Keratinocyte (primary cell): ENCODE measurements at regions not wholly inside any gene's neighbourhood (a gene's known extent, or its start where the extent isn't known, plus 50 kb on each side); places are given as distances from the start of the nearest gene placed in this dataset.

Source experiments
- DNase-seq: peaks from one replicate; pipeline ENCODE4 v3.0.0-alpha.2; 2011; ENCODE audit warnings: low read depth, missing footprints, low spot score
- FAIRE-seq: peaks from 2 replicates; lab custom pipeline; 2011; peaks lifted over from hg19 to GRCh38; lab: Jason Lieb, UNC
- H2AFZ ChIP-seq: 2 replicates; pipeline ENCODE4 v1.6.0; 2012; ENCODE audit warnings: low read length, control low read depth, inconsistent platforms; ENCODE audit not compliant: control insufficient read depth
- H3K27ac ChIP-seq: 2 replicates; pipeline ENCODE4 v1.5.1; 2011; ENCODE audit warnings: low read length; ENCODE audit not compliant: control insufficient read depth, insufficient read depth
- H3K27me3 ChIP-seq: 3 replicates; pipeline ENCODE4 v1.6.0; 2011; ENCODE audit warnings: low read length; ENCODE audit not compliant: control insufficient read depth, insufficient read depth; ENCODE audit errors: extremely low read depth
- H3K36me3 ChIP-seq, 2 experiments: 2 replicates in 1 of 2; 3 replicates in 1 of 2; pipeline ENCODE4 v1.5.1; 2011; ENCODE audit warnings: low read length in 2 of 2, mild to moderate bottlenecking in 1 of 2; ENCODE audit not compliant: control insufficient read depth in 2 of 2, insufficient read depth in 2 of 2; ENCODE audit errors: extremely low read depth in 1 of 2
- H3K4me1 ChIP-seq: 3 replicates; pipeline ENCODE4 v1.5.1; 2011; ENCODE audit warnings: low read length; ENCODE audit not compliant: control insufficient read depth, insufficient read depth; ENCODE audit errors: extremely low read depth
- H3K4me2 ChIP-seq: 3 replicates; pipeline ENCODE4 v1.6.0; 2011; ENCODE audit warnings: low read depth, low read length; ENCODE audit not compliant: control insufficient read depth, insufficient read depth; ENCODE audit errors: extremely low read depth
- H3K4me3 ChIP-seq, 3 experiments: fragments of 200-600 bp in 1 of 3; sonication (generic) in 1 of 3; 2 replicates in 2 of 3; 3 replicates in 1 of 3; pipeline ENCODE4 v1.5.1; 2011 to 2016; ENCODE audit warnings: low read length in 3 of 3, mild to moderate bottlenecking in 3 of 3, control low read depth in 2 of 3, inconsistent platforms in 1 of 3, low read depth in 1 of 3, mixed read lengths in 1 of 3, mixed run types in 1 of 3, moderate library complexity in 1 of 3; ENCODE audit not compliant: control insufficient read depth in 2 of 3, insufficient read depth in 2 of 3; ENCODE audit errors: extremely low read depth in 1 of 3
- H3K79me2 ChIP-seq: 2 replicates; pipeline ENCODE4 v1.6.0; 2012; ENCODE audit warnings: low read length; ENCODE audit not compliant: control insufficient read depth, insufficient read depth
- H3K9ac ChIP-seq: 3 replicates; pipeline ENCODE4 v1.6.0; 2011; ENCODE audit warnings: low read length; ENCODE audit not compliant: control insufficient read depth, insufficient read depth; ENCODE audit errors: extremely low read depth
- H3K9me1 ChIP-seq: 3 replicates; pipeline ENCODE4 v1.6.0; 2011; ENCODE audit warnings: low read length; ENCODE audit not compliant: control insufficient read depth, insufficient read depth; ENCODE audit errors: extremely low read depth
- H3K9me3 ChIP-seq: 2 replicates; pipeline ENCODE4 v1.5.1; 2012; ENCODE audit warnings: low read depth, low read length; ENCODE audit not compliant: control insufficient read depth
- H4K20me1 ChIP-seq: 3 replicates; pipeline ENCODE4 v1.6.0; 2011; ENCODE audit warnings: low read length; ENCODE audit not compliant: control insufficient read depth, insufficient read depth; ENCODE audit errors: extremely low read depth
- CTCF ChIP-seq, 3 experiments: IDR thresholded peaks in 1 of 3; conservative IDR thresholded peaks in 1 of 3; optimal IDR thresholded peaks in 1 of 3; 2 replicates in 2 of 3; 3 replicates in 1 of 3; pipeline versions ENCODE3 to v1.5.1; 2011; ENCODE audit warnings: low read length in 3 of 3, mild to moderate bottlenecking in 3 of 3, moderate library complexity in 2 of 3, control low read depth in 1 of 3, inconsistent platforms in 1 of 3; ENCODE audit not compliant: insufficient read depth in 2 of 3; ENCODE audit errors: extremely low read depth in 1 of 3
- EZH2 ChIP-seq: IDR thresholded peaks from one replicate; pipeline ENCODE4 v1.6.1; 2012; ENCODE audit warnings: inconsistent platforms, mild to moderate bottlenecking, low read length, moderate library complexity
- dilution Hi-C: fragments of 300-500 bp; cut with MboI; formaldehyde crosslinking; loops from one replicate; pipeline ENCODE4 v1.7.0; 2020; ENCODE audit warnings: low sequenced_read_pairs; ENCODE audit not compliant: extremely low pct_ligation_motif_present

GRCh38 chr14:83607682-83608081, 1922.3 kb upstream of the FLRT2 start:
- no peak overlapping the region for H3K27ac ChIP-seq
- no peaks in the 10 kb centered on the region for H3K36me3 ChIP-seq
- H3K79me2 ChIP-seq = no peaks in the 10 kb centered on the region
- H3K9ac ChIP-seq = no peak overlapping the region
- H3K4me2 ChIP-seq = no peak overlapping the region
- TF ChIP-seq CTCF (optimal IDR thresholded peaks at IDR 0.05 in 1 of 3, IDR thresholded peaks at IDR 0.05 in 1 of 3, conservative IDR thresholded peaks at IDR 0.05 in 1 of 3; ENCODE audit: extremely low read depth in 1 of 3, insufficient read depth in 2 of 3, low read length in 3 of 3) (no peak), EZH2 (no peak)
- no peaks in the 10 kb centered on the region for H3K9me3 ChIP-seq
- DNase-seq (no peak), FAIRE-seq (no peak)
- dilution Hi-C loops = no loop called here
- no peak overlapping the region for H2AFZ ChIP-seq
- H3K4me1 ChIP-seq = no peaks in the 10 kb centered on the region
- H3K9me1 ChIP-seq = no peaks in the 10 kb centered on the region
- H4K20me1 ChIP-seq = no peaks in the 10 kb centered on the region
- no peak overlapping the region for H3K4me3 ChIP-seq
- no peaks in the 10 kb centered on the region for H3K27me3 ChIP-seq

- H3K4me3 ChIP-seq = no peak overlapping the region
Measured at GRCh38 chr14:83611491-83611890, 1918.5 kb upstream of the FLRT2 start.

More at GRCh38 chr14:83611491-83611890, 1918.5 kb upstream of the FLRT2 start:
- H3K79me2 ChIP-seq = no peaks in the 10 kb centered on the region
- FAIRE-seq (no peak), DNase-seq (no peak)
- no peaks in the 10 kb centered on the region for H3K36me3 ChIP-seq
- H3K27ac ChIP-seq = no peak overlapping the region
- TF ChIP-seq EZH2 (no peak), CTCF (optimal IDR thresholded peaks at IDR 0.05 in 1 of 3, IDR thresholded peaks at IDR 0.05 in 1 of 3, conservative IDR thresholded peaks at IDR 0.05 in 1 of 3; ENCODE audit: extremely low read depth in 1 of 3, insufficient read depth in 2 of 3, low read length in 3 of 3) (no peak)
- H3K9ac ChIP-seq = no peak overlapping the region
- no peaks in the 10 kb centered on the region for H3K9me3 ChIP-seq
- no peak overlapping the region for H3K4me2 ChIP-seq
- no peaks in the 10 kb centered on the region for H4K20me1 ChIP-seq
- dilution Hi-C loops = no loop called here
- no peak overlapping the region for H2AFZ ChIP-seq
- no peaks in the 10 kb centered on the region for H3K9me1 ChIP-seq
- no peaks in the 10 kb centered on the region for H3K4me1 ChIP-seq
- H3K27me3 ChIP-seq = no peaks in the 10 kb centered on the region
